Activated T-cell treated with anti-CD3 and anti-CD28 coated beads, Interleukin-2, amount 50 U/mL, for 48 hours (primary cell): ENCODE measurements at regions not wholly inside any gene's neighbourhood (a gene's known extent, or its start where the extent isn't known, plus 50 kb on each side); places are given as distances from the start of the nearest gene placed in this dataset.
"Not testable (repeated sequence)": the region's sequence is repeated elsewhere in the genome, so short reads cannot be mapped to it uniquely, and the experiment has no call there.

Experiments used
- DNase-seq, 2 experiments: peaks; one replicate each; pipeline ENCODE4 v3.0.0-alpha.2; 2020

DNA sequence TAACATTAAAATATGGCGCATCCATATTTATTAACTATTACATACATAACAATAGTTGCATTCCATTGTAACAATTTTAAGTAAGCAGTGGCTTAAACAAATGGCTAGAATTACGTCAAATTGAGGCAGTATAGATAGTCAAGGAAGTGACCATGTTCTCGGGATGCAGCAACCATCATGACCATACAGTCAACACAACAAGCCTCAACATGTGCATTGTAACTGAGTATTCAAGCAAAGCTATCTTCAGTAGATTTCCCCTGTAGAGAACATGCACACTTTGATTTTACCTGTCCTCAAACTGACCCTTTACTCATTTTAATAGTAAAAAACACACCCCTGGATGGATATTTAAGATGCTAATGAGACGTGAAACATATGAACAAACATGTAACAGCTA, 356.4 kb downstream of the HINT1 start:
- no peak for DNase-seq

DNA sequence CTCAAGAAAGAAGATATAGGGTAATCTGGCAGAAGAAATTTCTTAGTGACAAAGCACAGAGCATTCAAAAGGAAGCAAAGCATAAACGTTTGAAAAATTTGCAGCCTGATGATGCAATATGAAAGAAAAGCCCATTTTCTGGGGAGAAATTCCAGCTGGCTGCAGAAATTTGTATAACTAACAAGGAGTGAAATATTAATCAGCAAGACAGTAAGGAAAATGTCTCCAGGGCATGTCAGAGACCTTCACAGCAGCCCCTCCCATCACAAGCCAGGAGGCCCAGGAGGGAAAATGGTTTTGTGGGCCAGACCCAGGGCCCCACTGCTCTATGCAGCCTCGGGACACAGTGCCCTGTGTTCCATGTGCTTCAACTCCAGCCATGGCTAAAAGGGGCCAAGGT, 359.4 kb downstream of the HINT1 start:
- DNase-seq: no peak

GRCh38 chr5:130805036-130805435, 360.0 kb downstream of the HINT1 start:
- DNase-seq: no peak

DNA sequence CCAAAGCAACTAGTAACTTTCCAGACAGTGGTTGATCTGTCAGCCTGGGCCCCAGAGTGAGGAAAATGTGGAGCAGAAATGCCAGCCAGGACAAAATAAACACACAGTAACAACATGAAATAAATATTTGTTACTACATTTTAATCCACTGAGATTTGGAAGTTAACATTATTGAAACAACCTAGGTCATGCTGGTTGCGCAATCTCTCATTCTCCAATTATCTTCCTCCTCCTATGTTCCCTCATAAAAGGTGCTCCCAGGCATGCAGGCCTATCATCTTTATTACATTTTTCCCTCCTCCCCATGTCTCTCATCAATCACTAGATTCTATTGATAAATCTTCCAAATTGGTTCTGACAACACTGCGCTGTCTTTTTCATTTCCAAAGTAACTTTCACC, 363.1 kb downstream of the HINT1 start:
- DNase-seq: no peak

GRCh38 chr5:130799015-130799414, 366.0 kb downstream of the HINT1 start:
- no peak for DNase-seq

DNA sequence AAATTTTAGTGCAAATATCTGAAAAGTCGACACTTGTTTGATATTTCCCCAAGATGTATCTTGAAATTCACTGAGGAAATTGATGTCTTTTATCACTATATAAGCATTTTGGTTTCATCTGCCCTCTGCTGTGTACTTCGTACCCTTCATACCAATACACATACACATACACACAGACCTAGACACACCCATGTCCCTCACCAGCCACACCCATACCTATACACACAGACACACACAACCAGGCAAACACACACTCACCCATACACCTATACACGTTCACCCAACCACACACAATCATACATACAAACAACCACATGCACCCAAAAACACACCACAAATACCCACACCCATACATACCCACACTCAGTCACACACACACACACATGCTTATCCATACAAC, 367.8 kb downstream of the HINT1 start:
- no peak for DNase-seq

- no peak for DNase-seq
Measured at GRCh38 chr5:130796902-130797301, 368.2 kb downstream of the HINT1 start.

DNA sequence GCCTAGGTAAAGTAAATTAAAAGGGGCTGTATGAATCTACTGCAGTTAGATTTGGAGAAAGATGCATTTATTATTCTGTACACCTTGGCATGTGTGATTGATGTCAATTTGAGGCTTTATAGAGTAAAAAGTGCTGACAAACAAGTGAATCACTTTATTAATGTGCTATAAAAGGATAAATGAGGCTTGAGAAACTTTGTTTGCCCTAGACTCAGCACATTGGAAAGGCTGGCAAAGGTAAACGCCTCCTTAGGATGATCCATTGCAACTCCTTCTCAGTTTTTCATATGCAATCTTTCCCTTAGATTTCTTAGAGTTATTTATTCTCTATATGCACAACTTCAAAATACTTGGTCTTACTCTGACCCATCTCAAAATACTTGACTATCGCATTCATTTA, 369.0 kb downstream of the HINT1 start:
- DNase-seq: no peak

DNA sequence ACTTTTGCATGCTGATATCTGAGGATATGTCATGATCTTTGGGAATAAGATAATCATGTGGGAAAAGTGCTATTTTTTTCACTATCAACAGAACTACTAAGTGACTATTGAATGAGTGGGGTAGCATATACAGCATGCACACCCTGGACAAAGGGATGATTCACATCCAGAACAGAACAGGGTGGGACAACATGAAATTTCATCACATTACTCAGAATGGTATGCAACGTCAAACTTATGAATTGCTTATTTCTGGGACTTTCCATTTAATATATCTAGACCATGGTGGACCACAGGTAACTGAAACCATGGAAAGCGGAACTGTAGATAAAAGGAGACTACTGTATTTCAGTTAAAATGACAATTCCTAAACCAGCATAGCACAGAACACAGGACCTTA, 370.0 kb downstream of the HINT1 start:
- no peak for DNase-seq

- DNase-seq: no peak
Measured at GRCh38 chr5:130777794-130778193, 387.3 kb downstream of the HINT1 start.

- no peak for DNase-seq
Measured at GRCh38 chr5:130773813-130774212, 391.2 kb downstream of the HINT1 start.

DNA sequence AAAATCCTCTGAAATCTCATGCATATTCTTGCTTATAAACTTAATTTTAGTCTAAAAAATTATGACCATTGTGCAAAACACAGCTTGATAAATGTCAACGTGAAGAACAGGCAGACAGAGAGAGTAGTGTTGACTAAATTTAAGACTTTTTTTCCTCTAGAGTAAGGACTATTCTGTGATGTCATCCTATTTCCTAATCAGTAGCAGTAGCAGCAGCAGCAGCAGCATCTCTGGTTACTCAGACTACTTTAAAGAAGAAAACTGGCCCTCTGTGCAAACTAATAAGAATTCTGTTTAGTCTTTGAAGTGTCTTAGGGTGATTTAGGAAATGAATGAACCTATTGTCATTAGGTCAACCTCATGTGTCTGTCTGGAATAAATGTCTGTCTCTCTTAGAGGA, 403.0 kb downstream of the HINT1 start:
- DNase-seq: no peak

- no peak for DNase-seq
Measured at GRCh38 chr5:130759061-130759460, 406.0 kb downstream of the HINT1 start.

GRCh38 chr5:130747556-130747955, 417.5 kb downstream of the HINT1 start:
- DNase-seq: no peak

- DNase-seq: not testable (repeated sequence)
Measured at GRCh38 chr5:130746641-130747040, 418.4 kb downstream of the HINT1 start.

DNA sequence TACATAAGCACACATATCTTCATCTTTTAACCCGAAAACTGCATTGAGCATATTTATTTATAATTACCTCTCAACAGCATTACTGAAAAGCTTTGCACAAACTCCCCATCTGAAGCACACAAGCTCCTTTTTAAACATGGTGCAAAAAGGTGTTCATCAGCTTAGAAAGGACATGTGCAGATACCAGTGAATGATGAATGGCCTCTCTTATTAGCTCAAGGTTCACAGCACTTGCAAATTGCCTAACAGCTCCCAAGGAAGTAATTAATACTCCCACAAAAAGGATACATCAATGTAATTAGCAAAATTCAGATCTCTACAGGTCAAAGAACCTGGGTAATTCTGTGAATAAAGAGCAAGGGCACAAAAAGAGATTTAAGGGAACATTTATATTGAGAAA, 422.0 kb downstream of the HINT1 start:
- DNase-seq: no peak

- DNase-seq: no peak
Measured at GRCh38 chr5:130740047-130740569, 424.9 kb downstream of the HINT1 start.

DNA sequence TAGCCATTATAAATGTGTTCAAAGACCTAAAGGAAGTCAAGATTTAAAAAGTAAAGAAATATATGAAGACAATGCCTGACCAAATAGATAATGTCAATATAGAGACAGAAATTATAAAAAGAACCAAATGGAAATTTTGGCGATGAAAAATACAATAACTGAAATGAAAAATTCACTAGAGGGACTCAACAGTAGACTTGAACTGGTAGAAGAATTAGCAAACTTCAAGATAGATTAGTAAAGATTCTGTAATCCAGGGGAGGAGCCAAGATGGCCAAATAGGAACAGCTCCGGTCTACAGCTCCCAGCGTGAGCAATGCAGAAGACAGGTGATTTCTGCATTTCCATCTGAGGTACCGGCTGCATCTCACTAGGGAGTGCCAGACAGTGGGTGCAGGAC, 433.2 kb downstream of the HINT1 start:
- DNase-seq: no peak

- no peak for DNase-seq
Measured at GRCh38 chr5:130729541-130729940, 435.5 kb downstream of the HINT1 start.

GRCh38 chr5:130727830-130728229, 437.2 kb downstream of the HINT1 start:
- no peak for DNase-seq

GRCh38 chr5:130724658-130725057, 440.4 kb downstream of the HINT1 start:
- no peak for DNase-seq

DNA sequence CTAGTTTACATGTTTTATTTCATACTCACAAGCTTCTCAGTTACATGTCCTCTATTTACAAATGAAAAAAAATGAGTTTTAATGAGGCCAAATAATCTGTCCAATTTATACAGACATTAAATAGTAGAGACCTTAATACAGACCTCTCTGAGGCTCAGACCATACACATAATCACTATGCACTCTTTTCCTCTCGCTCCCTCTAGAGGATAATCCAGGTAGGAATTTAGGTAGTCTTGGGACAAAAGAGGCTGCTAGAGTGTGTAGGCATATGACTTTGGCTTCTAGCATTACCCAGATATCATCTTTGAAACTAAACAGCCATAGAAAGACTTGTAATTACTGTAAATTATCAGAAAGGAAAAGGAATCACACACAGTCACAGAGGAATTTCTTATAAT, 444.7 kb downstream of the HINT1 start:
- no peak for DNase-seq

GRCh38 chr5:130715541-130715940, 449.5 kb downstream of the HINT1 start:
- DNase-seq: no peak

- no peak for DNase-seq
Measured at GRCh38 chr5:130714200-130714599, 450.9 kb downstream of the HINT1 start.

GRCh38 chr5:130712324-130712723, 452.7 kb downstream of the HINT1 start:
- DNase-seq: no peak

GRCh38 chr5:130710596-130710995, 454.5 kb downstream of the HINT1 start:
- DNase-seq: no peak
